ENCODE measurements at regions not wholly inside any gene's neighbourhood (a gene's known extent, or its start where the extent isn't known, plus 50 kb on each side); places are given as distances from the start of the nearest gene placed in this dataset.
A peak's percentile ranks its signal among the peaks of the same experiment; 100 is the strongest.

DNA sequence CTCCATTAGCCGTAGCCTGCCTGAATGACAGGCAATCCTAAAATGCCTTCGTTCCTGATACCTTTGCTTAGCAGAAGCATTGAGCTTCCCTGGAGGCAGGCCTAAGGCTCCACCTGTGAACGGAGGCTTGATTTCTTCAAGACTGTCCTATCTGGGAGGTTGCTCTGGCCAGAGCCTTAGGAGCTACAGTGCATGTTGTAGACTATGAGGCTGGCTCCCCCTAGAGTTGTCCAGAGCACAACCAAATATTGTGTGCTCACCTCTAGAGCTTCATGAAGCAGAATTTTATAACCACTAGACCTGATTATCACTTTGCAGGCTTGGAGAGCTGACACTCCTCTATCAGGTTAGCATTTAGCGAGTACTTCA is 217.8 kb downstream of the MAFB start:
- Histone ChIP-seq H3K79me1 (ENCODE audit: low read depth, low read length) (no peaks in the 10 kb centered on the region), H2BK120ac (replicated peaks; ENCODE audit: low read depth, low read length) (no peak overlapping the region), H3K27ac (ENCODE audit: low read depth, low read length) (no peak overlapping the region), H3K36me3 (ENCODE audit: control insufficient read depth in 2 of 4, insufficient read depth in 4 of 4, low read length in 3 of 4) (no peaks in the 10 kb centered on the region), H2BK15ac (ENCODE audit: low read length) (no peak overlapping the region), H3K4me2 (ENCODE audit: insufficient read depth in 1 of 2, low read depth in 2 of 2, low read length in 2 of 2) (no peak overlapping the region), H2BK5ac (ENCODE audit: low read depth, low read length) (no peak overlapping the region), H4K8ac (ENCODE audit: extremely low read depth, insufficient read depth, low read length) (no peak overlapping the region), H2BK12ac (ENCODE audit: low read depth, low read length) (no peak overlapping the region), H2AK5ac (ENCODE audit: low read depth, low read length) (no peak overlapping the region), H4K20me1 (replicated peaks in 1 of 2; ENCODE audit: control insufficient read depth in 1 of 2, insufficient read depth in 2 of 2, low read length in 2 of 2) (no peaks in the 10 kb centered on the region), H3K23me2 (ENCODE audit: low read depth, low read length) (no peaks in the 10 kb centered on the region), H3K23ac (ENCODE audit: insufficient read length) (no peak overlapping the region), H3K4me1 (replicated peaks in 1 of 4; ENCODE audit: control insufficient read depth in 3 of 4, insufficient read depth in 4 of 4, low read length in 3 of 4) (0 out of 7 replicates have a peak, but pooled peaks cover 0 to 2% (median 0%) of the 10 kb centered on the region in 4 experiments), H3K9me3 (ENCODE audit: insufficient read depth in 2 of 2, low read depth in 1 of 2, low read length in 1 of 2) (no peaks in the 10 kb centered on the region), H2BK20ac (ENCODE audit: low read length) (no peak overlapping the region), H3K9ac (replicated peaks in 1 of 4; ENCODE audit: extremely low read depth in 1 of 4, low read depth in 3 of 4, low read length in 3 of 4) (no peak overlapping the region), H4K5ac (ENCODE audit: insufficient read length, low read depth, low read length) (no peak overlapping the region), H3K4ac (replicated peaks; ENCODE audit: insufficient read length, low read depth, low read length) (no peak overlapping the region), H3K27me3 (replicated peaks in 1 of 4; ENCODE audit: control insufficient read depth in 3 of 4, extremely low read depth in 1 of 4, insufficient read depth in 3 of 4, low read length in 3 of 4) (no peaks in the 10 kb centered on the region), H3K14ac (ENCODE audit: insufficient read length) (no peak overlapping the region), H3K4me3 (ENCODE audit: extremely low read depth in 1 of 4, insufficient read depth in 2 of 4, low read depth in 3 of 4, low read length in 4 of 4) (no peak overlapping the region), H3K18ac (ENCODE audit: extremely low read depth, low read length) (no peak overlapping the region), H2AFZ (ENCODE audit: low read length) (no peak overlapping the region), H3K79me2 (ENCODE audit: control insufficient read depth in 1 of 2, insufficient read depth in 2 of 2, low read length in 2 of 2) (no peaks in the 10 kb centered on the region), H4K91ac (replicated peaks; ENCODE audit: insufficient read length, low read length) (no peak overlapping the region), H3K56ac (replicated peaks; ENCODE audit: insufficient read length, low read depth, low read length) (no peak overlapping the region)
- 90% methylated on average over 4 of the region's 4 CpGs; no CpG with 5 or more reads in 1 of the 2 experiments for WGBS, 2 experiments (ENCODE audit: extremely low coverage in 1 of 2, insufficient coverage in 1 of 2, insufficient read length in 1 of 2, insufficient replicate concordance in 2 of 2, low coverage in 1 of 2, low lambda C conversion rate in 2 of 2, missing lambda C conversion rate in 1 of 2)
- FAIRE-seq, result no peak
- ChIA-PET POLR2A (ENCODE audit: partially characterized antibody) (interaction anchor here (1.0 to 1.2 kb wide), 3 partner anchors 194 to 204 kb away, joined by 4 to 6 read pairs (median 4); no protein-coding TSS in a partner anchor), CTCF (ENCODE audit: partially characterized antibody) (interaction anchor here (0.6 to 2.1 kb wide), 24 partner anchors 14 to 1206 kb away, joined by 3 to 8 read pairs (median 3); no protein-coding TSS in a partner anchor)
- peak; percentile 17 to 51 for DNase-seq (ENCODE audit: low read depth in 1 of 2, low spot score in 2 of 2)
- TF ChIP-seq RAD21 (IDR thresholded peaks at IDR 0.05 in 1 of 2, conservative IDR thresholded peaks at IDR 0.05 in 1 of 2; ENCODE audit: low read depth in 2 of 2, low read length in 2 of 2) (peak; percentile 84 to 90), NRF1 (IDR thresholded peaks at IDR 0.05; ENCODE audit: low read depth, low read length) (no peak), KDM5A (IDR thresholded peaks at IDR 0.05; ENCODE audit: low read length) (no peak), RNF2 (IDR thresholded peaks at IDR 0.05; ENCODE audit: borderline replicate concordance, low read depth, low read length, missing control alignments, poor library complexity, severe bottlenecking) (no peak)
- TF ChIP-seq, protein P1, sequence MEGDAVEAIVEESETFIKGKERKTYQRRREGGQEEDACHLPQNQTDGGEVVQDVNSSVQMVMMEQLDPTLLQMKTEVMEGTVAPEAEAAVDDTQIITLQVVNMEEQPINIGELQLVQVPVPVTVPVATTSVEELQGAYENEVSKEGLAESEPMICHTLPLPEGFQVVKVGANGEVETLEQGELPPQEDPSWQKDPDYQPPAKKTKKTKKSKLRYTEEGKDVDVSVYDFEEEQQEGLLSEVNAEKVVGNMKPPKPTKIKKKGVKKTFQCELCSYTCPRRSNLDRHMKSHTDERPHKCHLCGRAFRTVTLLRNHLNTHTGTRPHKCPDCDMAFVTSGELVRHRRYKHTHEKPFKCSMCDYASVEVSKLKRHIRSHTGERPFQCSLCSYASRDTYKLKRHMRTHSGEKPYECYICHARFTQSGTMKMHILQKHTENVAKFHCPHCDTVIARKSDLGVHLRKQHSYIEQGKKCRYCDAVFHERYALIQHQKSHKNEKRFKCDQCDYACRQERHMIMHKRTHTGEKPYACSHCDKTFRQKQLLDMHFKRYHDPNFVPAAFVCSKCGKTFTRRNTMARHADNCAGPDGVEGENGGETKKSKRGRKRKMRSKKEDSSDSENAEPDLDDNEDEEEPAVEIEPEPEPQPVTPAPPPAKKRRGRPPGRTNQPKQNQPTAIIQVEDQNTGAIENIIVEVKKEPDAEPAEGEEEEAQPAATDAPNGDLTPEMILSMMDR (IDR thresholded peaks at IDR 0.05; ENCODE audit: control extremely low read depth in 1 of 3, insufficient read depth in 1 of 3, low read depth in 1 of 3, low read length in 3 of 3), result peak in 2 of 3 experiments; percentile 60 to 64; a peak in 3 of 4 replicates
